CD14-positive monocyte (primary cell): ENCODE measurements at regions not wholly inside any gene's neighbourhood (a gene's known extent, or its start where the extent isn't known, plus 50 kb on each side); places are given as distances from the start of the nearest gene placed in this dataset.

Experiments
- DNase-seq, 3 donors: peaks; one replicate each; pipeline ENCODE4 v3.0.0-alpha.2; 2011 to 2022
- H2AFZ ChIP-seq: 2 replicates; pipeline ENCODE4 v1.6.0; 2012; ENCODE audit warnings: mild to moderate bottlenecking, low read depth, low read length, inconsistent platforms; ENCODE audit not compliant: insufficient read depth, poor library complexity, severe bottlenecking
- H3K27ac ChIP-seq, 2 donors: 1 replicate in 1 of 2; 2 replicates in 1 of 2; pipeline ENCODE4 v1.5.1; 2012 to 2013; ENCODE audit warnings: low read length in 2 of 2, control low read depth in 1 of 2, inconsistent platforms in 1 of 2, low read depth in 1 of 2, mild to moderate bottlenecking in 1 of 2
- H3K27me3 ChIP-seq, 2 donors: one replicate each; pipeline versions ENCODE4 v1.6.0 to v1.6.1; 2011 to 2013; ENCODE audit warnings: low read length in 2 of 2; ENCODE audit not compliant: control insufficient read depth in 2 of 2, insufficient read depth in 2 of 2
- H3K36me3 ChIP-seq, 2 donors: replicated peaks in 1 of 2; 1 replicate in 1 of 2; 2 replicates in 1 of 2; pipeline versions ENCODE4 v1.5.1 to v1.6.1; 2012 to 2013; ENCODE audit warnings: low read length in 2 of 2, control low read depth in 1 of 2, inconsistent platforms in 1 of 2, mild to moderate bottlenecking in 1 of 2; ENCODE audit not compliant: insufficient read depth in 2 of 2, control insufficient read depth in 1 of 2
- H3K4me1 ChIP-seq, 2 donors: 1 replicate in 1 of 2; 2 replicates in 1 of 2; pipeline versions ENCODE4 v1.5.1 to v1.6.1; 2012 to 2013; ENCODE audit warnings: low read length in 2 of 2, control low read depth in 1 of 2, inconsistent platforms in 1 of 2, mild to moderate bottlenecking in 1 of 2, moderate library complexity in 1 of 2; ENCODE audit not compliant: insufficient read depth in 2 of 2, control insufficient read depth in 1 of 2
- H3K4me2 ChIP-seq: replicated peaks from 2 replicates; pipeline ENCODE3; 2012; ENCODE audit warnings: low read length, moderate library complexity, mild to moderate bottlenecking; ENCODE audit not compliant: poor library complexity, severe bottlenecking; ENCODE audit errors: extremely low read depth
- H3K4me3 ChIP-seq, 3 experiments: fragments of 200-600 bp in 1 of 3; sonication (generic) in 1 of 3; replicated peaks in 1 of 3; 1 replicate in 2 of 3; 2 replicates in 1 of 3; pipeline ENCODE4 v1.5.1; 2011 to 2013; ENCODE audit warnings: low read length in 3 of 3, mild to moderate bottlenecking in 3 of 3, control low read depth in 2 of 3, low read depth in 2 of 3, inconsistent platforms in 1 of 3, moderate library complexity in 1 of 3
- H3K79me2 ChIP-seq: 2 replicates; pipeline ENCODE4 v1.6.0; 2012; ENCODE audit warnings: mild to moderate bottlenecking, control low read depth, inconsistent platforms, low read length, moderate library complexity; ENCODE audit not compliant: insufficient read depth
- H3K9ac ChIP-seq: 2 replicates; pipeline ENCODE4 v1.6.0; 2017; ENCODE audit warnings: low read length, mild to moderate bottlenecking; ENCODE audit not compliant: insufficient read depth, poor library complexity, severe bottlenecking
- H3K9me3 ChIP-seq, 2 donors: replicated peaks in 1 of 2; 1 replicate in 1 of 2; 2 replicates in 1 of 2; pipeline versions ENCODE4 v1.5.1 to v1.6.1; 2012 to 2013; ENCODE audit warnings: low read length in 2 of 2, control low read depth in 1 of 2; ENCODE audit not compliant: control insufficient read depth in 1 of 2, insufficient read depth in 1 of 2
- H4K20me1 ChIP-seq: 2 replicates; pipeline ENCODE4 v1.6.0; 2012; ENCODE audit warnings: mild to moderate bottlenecking, low read length, control low read depth, moderate library complexity; ENCODE audit not compliant: insufficient read depth
- H3K27ac Mint-ChIP-seq, 7 donors: one replicate each; pipeline ENCODE4 v1.8.0; 2020; ENCODE audit warnings: mild to moderate bottlenecking in 7 of 7, mixed read lengths in 7 of 7, moderate library complexity in 6 of 7, inconsistent platforms in 2 of 7
- H3K27me3 Mint-ChIP-seq, 3 donors: one replicate each; pipeline ENCODE4 v1.8.0; 2021 to 2022; ENCODE audit warnings: low read depth in 3 of 3, mild to moderate bottlenecking in 3 of 3, mixed read lengths in 3 of 3, moderate library complexity in 3 of 3, inconsistent platforms in 1 of 3
- H3K36me3 Mint-ChIP-seq, 2 donors: one replicate each; pipeline ENCODE4 v1.8.0; 2020; ENCODE audit warnings: mixed read lengths in 2 of 2, inconsistent platforms in 1 of 2, mild to moderate bottlenecking in 1 of 2
- H3K4me1 Mint-ChIP-seq: one replicate; pipeline ENCODE4 v1.8.0; 2020; ENCODE audit warnings: mild to moderate bottlenecking, mixed read lengths
- H3K4me3 Mint-ChIP-seq, 2 donors: one replicate each; pipeline ENCODE4 v1.8.0; 2020; ENCODE audit warnings: mild to moderate bottlenecking in 2 of 2, mixed read lengths in 2 of 2, moderate library complexity in 1 of 2
- H3K9me3 Mint-ChIP-seq, 7 donors: one replicate each; pipeline ENCODE4 v1.8.0; 2020 to 2022; ENCODE audit warnings: mixed read lengths in 7 of 7, mild to moderate bottlenecking in 6 of 7, moderate library complexity in 6 of 7, inconsistent platforms in 2 of 7
- WGBS: methylation state at CpG from one replicate; pipeline ENCODE4 v1.1.5; 2013; ENCODE audit warnings: missing lambda C conversion rate; ENCODE audit not compliant: insufficient coverage; 5-methylcytosine and 5-hydroxymethylcytosine counted together
- intact Hi-C, 2 donors: fragments of 100-400 bp; cut with micrococcal nuclease; formaldehyde crosslinking; loops; one replicate each; pipeline versions ENCODE4 v1.15.0 to v1.15.1; 2023
- TF ChIP-seq, protein P1 (sequence below): fragments of 200-600 bp; IDR thresholded peaks from one replicate; pipeline ENCODE4 v1.8.0; 2022; ENCODE audit warnings: antibody characterized with exemption, mild to moderate bottlenecking

DNA sequence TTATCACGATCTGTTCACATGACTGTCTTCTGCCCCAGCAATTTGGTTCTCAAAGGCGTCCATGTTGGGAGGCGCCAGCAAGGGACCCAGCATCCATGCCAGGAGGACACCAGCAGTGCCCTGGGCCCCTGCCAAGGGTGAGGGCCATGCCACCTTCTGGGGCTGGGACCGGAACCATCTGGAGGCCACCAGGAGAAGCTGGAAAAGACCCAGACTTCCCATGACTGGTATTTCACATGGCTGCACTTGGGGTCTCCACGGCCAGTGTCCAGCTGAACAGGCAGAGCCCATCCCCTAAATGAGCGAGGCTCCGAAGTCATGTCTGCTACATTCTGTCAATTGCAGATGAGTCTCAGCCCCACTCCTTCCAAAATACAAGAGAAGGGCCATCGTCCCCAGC is 306.8 kb upstream of the HS6ST1 start:
- Mint-ChIP-seq H3K9me3 (peaks cover 0 to 2% (median 0%) of the 10 kb centered on the region in 7 donors), H3K27me3 (peaks cover 5 to 11% (median 9%) of the 10 kb centered on the region in 3 donors), H3K4me3 (no peak overlapping the region), H3K4me1 (peaks cover 32% of the 10 kb centered on the region), H3K36me3 (no peaks in the 10 kb centered on the region), H3K27ac (no peak overlapping the region)
- Histone ChIP-seq H3K9ac (no peak overlapping the region), H3K4me2 (no peak overlapping the region), H3K4me3 (no peak overlapping the region), H3K36me3 (no peaks in the 10 kb centered on the region), H3K4me1 (peaks cover 32 to 35% of the 10 kb centered on the region in 2 donors), H3K27me3 (no peaks in the 10 kb centered on the region), H4K20me1 (no peaks in the 10 kb centered on the region), H3K9me3 (no peaks in the 10 kb centered on the region), H2AFZ (no peak overlapping the region), H3K79me2 (no peaks in the 10 kb centered on the region), H3K27ac (no peak overlapping the region)
- WGBS: 98% methylated on average over 4 of the region's 8 CpGs
- TF ChIP-seq, protein P1, sequence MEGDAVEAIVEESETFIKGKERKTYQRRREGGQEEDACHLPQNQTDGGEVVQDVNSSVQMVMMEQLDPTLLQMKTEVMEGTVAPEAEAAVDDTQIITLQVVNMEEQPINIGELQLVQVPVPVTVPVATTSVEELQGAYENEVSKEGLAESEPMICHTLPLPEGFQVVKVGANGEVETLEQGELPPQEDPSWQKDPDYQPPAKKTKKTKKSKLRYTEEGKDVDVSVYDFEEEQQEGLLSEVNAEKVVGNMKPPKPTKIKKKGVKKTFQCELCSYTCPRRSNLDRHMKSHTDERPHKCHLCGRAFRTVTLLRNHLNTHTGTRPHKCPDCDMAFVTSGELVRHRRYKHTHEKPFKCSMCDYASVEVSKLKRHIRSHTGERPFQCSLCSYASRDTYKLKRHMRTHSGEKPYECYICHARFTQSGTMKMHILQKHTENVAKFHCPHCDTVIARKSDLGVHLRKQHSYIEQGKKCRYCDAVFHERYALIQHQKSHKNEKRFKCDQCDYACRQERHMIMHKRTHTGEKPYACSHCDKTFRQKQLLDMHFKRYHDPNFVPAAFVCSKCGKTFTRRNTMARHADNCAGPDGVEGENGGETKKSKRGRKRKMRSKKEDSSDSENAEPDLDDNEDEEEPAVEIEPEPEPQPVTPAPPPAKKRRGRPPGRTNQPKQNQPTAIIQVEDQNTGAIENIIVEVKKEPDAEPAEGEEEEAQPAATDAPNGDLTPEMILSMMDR: no peak
- intact Hi-C loops: no loop called here
- no peak for DNase-seq

DNA sequence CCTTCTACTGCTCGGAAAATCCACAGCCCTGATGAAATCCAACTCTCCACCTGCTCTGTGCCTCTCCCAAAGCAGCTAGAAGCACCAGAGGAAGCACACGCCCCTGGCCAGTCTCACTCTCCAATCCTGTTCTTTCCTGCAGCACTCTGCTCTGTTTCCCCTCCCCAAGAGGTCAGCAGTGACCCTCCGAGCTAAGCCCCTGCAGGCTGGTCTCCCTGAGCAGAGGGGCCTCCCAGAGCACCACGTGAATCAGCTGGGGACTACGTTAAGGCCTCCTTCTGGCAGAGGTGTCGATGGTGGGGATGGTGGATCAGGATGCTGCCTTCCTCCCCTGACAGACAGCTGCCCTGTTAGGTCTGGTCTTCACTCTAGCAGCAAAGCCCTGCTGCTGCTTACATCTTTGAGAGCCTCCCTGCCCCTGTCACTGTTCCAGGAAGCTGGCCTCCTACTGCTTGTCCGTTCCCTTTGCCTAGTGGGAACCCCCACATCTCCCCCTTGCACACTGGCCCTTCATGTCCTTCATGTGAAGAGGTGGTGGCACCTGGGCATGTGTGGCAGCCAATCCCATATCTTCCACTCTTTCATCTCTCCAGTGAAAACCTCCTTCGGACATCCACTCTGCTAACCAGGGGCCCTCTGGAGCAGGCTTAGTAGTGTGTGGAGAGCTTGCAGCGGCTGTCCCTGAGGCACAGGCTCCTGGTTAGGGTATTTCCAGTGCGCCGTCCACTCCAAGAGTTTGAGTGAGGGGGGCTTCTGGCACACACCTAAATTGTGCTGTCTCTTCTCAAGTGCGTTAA is 307.5 kb upstream of the HS6ST1 start:
- H3K79me2 ChIP-seq: no peaks in the 10 kb centered on the region
- intact Hi-C loops: no loop called here
- no peaks in the 10 kb centered on the region for H3K27me3 ChIP-seq
- H3K4me1 ChIP-seq: peaks cover 32 to 35% of the 10 kb centered on the region in 2 donors
- no peak overlapping the region for H3K4me3 ChIP-seq
- Mint-ChIP-seq H3K4me1 (peaks cover 32% of the 10 kb centered on the region), H3K9me3 (peaks cover 0 to 2% (median 0%) of the 10 kb centered on the region in 7 donors), H3K36me3 (no peaks in the 10 kb centered on the region), H3K27me3 (peaks cover 5 to 12% (median 9%) of the 10 kb centered on the region in 3 donors), H3K4me3 (no peak overlapping the region), H3K27ac (peak overlapping the region in 1 of 7 donors; percentile 40)
- no peak overlapping the region for H3K9ac ChIP-seq
- WGBS: 93% methylated on average over 10 of the region's 12 CpGs
- H3K36me3 ChIP-seq: no peaks in the 10 kb centered on the region
- no peak overlapping the region for H2AFZ ChIP-seq
- no peak overlapping the region for H3K27ac ChIP-seq
- no peaks in the 10 kb centered on the region for H4K20me1 ChIP-seq
- TF ChIP-seq, protein P1: no peak
- no peak for DNase-seq
- no peak overlapping the region for H3K4me2 ChIP-seq
- H3K9me3 ChIP-seq: no peaks in the 10 kb centered on the region
